ENCODE measurements at regions not wholly inside any gene's neighbourhood (a gene's known extent, or its start where the extent isn't known, plus 50 kb on each side); places are given as distances from the start of the nearest gene placed in this dataset.

DNA sequence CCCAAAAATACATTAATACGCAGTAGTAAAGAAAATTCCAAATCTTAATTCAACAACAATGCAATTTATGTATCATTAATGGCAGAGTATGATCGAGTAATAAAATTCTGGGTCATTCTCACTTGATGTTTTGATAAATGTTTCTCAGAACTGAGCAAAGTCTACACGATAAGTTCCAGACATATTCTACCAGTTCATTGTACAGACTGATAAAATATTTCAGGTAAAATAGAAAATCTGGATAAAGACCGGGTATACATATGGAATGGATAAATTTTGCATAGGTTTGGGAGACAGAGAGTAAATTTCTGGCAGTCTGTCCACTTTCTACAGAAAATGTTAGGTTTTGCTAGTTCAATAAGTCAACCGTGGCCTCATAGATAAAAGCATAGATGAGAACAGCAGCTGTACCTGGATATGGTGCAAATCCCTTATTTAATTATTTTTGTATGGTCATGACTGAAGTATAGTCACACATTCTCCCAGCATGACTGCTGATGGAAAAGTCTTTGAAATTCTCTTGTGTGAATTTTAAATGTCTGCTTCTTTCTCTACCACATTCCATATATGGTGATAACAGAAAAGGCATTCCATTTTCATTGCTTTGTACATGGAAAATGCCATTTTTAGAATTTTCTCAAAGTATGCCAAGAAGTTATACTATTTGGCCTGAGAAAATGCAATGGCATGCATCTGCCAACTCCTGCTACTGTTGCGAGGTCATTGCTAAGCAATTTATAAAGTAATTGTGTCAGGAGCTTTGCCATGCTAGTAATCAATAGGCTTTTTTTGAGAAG, 301.9 kb upstream of the ARSJ start:
- Histone ChIP-seq H3K9me3 (peaks cover 0 to 4% (median 2%) of the 10 kb centered on the region in 3 donors), H3K4me1 (peaks cover 0 to 26% (median 0%) of the 10 kb centered on the region in 4 donors), H3K36me3 (no peaks in the 10 kb centered on the region), H3K27me3 (no peaks in the 10 kb centered on the region), H3K27ac (peak overlapping the region; percentile 25 to 36), H3K4me3 (no peak overlapping the region)
- intact Hi-C loops (cut with DNase I; ENCODE audit: low total_unique reads) = no loop called here
- DNase-seq = no peak
- TF ChIP-seq, protein P1, sequence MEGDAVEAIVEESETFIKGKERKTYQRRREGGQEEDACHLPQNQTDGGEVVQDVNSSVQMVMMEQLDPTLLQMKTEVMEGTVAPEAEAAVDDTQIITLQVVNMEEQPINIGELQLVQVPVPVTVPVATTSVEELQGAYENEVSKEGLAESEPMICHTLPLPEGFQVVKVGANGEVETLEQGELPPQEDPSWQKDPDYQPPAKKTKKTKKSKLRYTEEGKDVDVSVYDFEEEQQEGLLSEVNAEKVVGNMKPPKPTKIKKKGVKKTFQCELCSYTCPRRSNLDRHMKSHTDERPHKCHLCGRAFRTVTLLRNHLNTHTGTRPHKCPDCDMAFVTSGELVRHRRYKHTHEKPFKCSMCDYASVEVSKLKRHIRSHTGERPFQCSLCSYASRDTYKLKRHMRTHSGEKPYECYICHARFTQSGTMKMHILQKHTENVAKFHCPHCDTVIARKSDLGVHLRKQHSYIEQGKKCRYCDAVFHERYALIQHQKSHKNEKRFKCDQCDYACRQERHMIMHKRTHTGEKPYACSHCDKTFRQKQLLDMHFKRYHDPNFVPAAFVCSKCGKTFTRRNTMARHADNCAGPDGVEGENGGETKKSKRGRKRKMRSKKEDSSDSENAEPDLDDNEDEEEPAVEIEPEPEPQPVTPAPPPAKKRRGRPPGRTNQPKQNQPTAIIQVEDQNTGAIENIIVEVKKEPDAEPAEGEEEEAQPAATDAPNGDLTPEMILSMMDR (IDR thresholded peaks at IDR 0.05) = no peak

DNA sequence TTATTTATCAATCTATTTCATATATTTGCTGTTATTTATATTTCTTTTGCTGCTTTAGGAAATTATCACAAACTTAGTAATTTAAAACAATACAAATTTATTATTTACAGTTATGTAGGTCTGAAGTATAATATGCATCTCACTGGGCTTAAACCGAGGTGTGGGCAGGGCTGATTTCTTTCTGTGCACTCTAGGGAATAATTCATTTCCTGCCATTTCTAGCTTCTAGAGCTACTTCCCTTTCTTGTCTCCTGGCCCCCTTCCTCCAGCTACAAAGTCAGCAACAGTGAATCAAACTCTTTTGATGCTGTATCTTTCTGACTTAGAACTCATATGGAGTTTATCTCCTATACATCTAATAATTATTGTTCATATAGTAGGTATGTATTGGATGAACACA, 303.5 kb upstream of the ARSJ start:
- peaks cover 0 to 5% (median 4%) of the 10 kb centered on the region in 3 donors for H3K9me3 ChIP-seq
- intact Hi-C loops (cut with DNase I; ENCODE audit: low total_unique reads) = no loop called here
- TF ChIP-seq, protein P1 (IDR thresholded peaks at IDR 0.05) = no peak
- H3K27me3 ChIP-seq = no peaks in the 10 kb centered on the region
- no peak for DNase-seq
- H3K4me1 ChIP-seq = peaks cover 0 to 24% (median 0%) of the 10 kb centered on the region in 4 donors
- H3K27ac ChIP-seq = no peak overlapping the region
- H3K36me3 ChIP-seq = no peaks in the 10 kb centered on the region
- H3K4me3 ChIP-seq = no peak overlapping the region

DNA sequence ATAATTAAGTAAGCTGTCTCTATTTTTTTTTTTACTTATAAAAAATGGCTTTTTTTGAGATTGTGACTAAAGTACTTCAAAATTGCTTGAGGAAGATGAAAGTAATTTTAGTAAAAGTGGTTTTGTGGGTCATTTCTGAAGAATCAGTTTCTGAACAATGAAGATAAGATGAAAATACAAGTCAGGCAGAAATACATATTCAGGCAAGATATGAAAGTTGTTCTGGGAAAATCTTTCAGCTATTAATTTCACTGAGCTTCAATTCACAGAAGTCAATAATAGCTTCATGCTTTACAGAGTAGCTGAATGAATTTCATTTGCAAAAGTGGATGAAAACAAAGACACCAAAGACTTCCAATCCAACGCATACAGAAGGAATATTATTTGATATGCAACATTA, 305.2 kb upstream of the ARSJ start:
- Histone ChIP-seq H3K9me3 (peaks cover 0 to 5% (median 4%) of the 10 kb centered on the region in 3 donors), H3K4me1 (peaks cover 0 to 24% (median 0%) of the 10 kb centered on the region in 4 donors), H3K27me3 (no peaks in the 10 kb centered on the region), H3K27ac (no peak overlapping the region), H3K4me3 (no peak overlapping the region), H3K36me3 (no peaks in the 10 kb centered on the region)
- intact Hi-C loops (cut with DNase I; ENCODE audit: low total_unique reads) = no loop called here
- no peak for DNase-seq
- TF ChIP-seq, protein P1 (IDR thresholded peaks at IDR 0.05) = no peak

DNA sequence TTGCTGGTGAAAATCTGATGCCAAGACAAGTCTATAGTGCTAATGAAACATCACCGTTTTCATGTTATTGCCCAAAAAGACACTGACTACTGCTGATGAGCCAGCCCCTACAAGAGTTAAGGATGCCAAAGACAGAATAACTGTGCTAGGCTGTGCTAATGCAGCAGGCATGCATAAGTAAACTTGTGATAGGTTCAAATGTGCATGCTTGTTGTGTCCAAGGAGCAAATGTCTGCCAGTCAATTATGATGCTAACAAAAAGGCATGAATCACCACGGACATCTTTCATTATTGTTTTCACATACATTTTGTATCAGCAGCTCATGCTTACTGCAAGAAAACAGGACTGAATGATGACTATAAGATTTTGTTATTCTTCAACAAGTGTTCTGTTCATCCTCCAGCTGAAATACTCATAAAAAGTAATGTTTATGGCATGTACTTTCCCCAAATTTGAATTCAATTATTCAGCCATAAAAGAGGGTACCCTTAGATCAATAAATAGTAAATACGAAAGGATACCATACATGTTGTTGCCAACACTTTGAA, 306.9 kb upstream of the ARSJ start:
- Histone ChIP-seq H3K27ac (no peak overlapping the region), H3K9me3 (peaks cover 0 to 5% (median 4%) of the 10 kb centered on the region in 3 donors), H3K4me1 (peaks cover 0 to 14% (median 0%) of the 10 kb centered on the region in 4 donors), H3K4me3 (no peak overlapping the region), H3K36me3 (no peaks in the 10 kb centered on the region), H3K27me3 (no peaks in the 10 kb centered on the region)
- DNase-seq = no peak
- TF ChIP-seq, protein P1 (IDR thresholded peaks at IDR 0.05) = no peak
- intact Hi-C loops (cut with DNase I; ENCODE audit: low total_unique reads) = no loop called here

DNA sequence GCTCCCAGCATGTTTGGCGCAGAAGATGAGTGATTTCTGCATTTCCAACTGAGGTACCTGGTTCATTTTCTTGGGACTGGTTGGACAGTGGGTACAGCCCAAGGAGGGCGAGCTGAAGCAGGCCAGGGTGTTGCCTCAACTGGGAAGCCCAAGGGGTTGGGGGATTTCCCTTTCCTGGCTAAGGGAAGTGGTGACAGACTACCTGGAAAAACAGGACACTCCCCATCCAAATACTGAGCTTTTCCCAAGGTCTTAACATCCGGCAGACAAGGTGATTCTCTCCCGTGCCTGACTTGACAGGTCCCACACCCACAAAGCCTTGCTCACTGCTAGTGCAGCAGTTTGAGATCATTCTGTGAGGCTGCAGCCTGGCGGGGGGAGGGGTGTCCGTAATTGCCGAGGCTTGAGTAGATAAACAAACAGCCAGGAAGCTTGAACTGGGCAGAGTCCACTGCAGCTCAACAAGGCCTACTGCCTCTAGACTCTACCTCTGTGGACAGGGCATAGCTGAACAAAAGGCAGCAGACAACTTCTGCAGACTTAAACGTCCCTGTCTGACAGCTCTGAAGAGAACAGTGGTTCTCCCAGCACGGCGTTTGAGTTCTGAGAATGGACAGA, 307.7 kb upstream of the ARSJ start:
- Histone ChIP-seq H3K4me1 (peaks cover 0 to 5% (median 0%) of the 10 kb centered on the region in 4 donors), H3K4me3 (no peak overlapping the region), H3K9me3 (peaks cover 0 to 5% (median 4%) of the 10 kb centered on the region in 3 donors), H3K36me3 (no peaks in the 10 kb centered on the region), H3K27ac (no peak overlapping the region), H3K27me3 (no peaks in the 10 kb centered on the region)
- no peak for DNase-seq
- TF ChIP-seq, protein P1 (IDR thresholded peaks at IDR 0.05) = no peak
- intact Hi-C loops (cut with DNase I; ENCODE audit: low total_unique reads) = no loop called here

All from tibial artery (tissue), 4 donors.